Vagina (tissue), 2 donors: ENCODE measurements at regions not wholly inside any gene's neighbourhood (a gene's known extent, or its start where the extent isn't known, plus 50 kb on each side); places are given as distances from the start of the nearest gene placed in this dataset.

Experiments
- DNase-seq, 2 donors: peaks; one replicate each; pipeline ENCODE4 v3.0.0-alpha.2; 2017; ENCODE audit errors: extremely low spot score in 2 of 2
- H3K27ac ChIP-seq: fragments of 200-600 bp; sonication (generic); one replicate; pipeline ENCODE4 v1.5.1; 2019
- H3K27me3 ChIP-seq: fragments of 200-600 bp; sonication (generic); one replicate; pipeline ENCODE4 v1.5.1; 2019
- H3K36me3 ChIP-seq, 2 donors: fragments of 200-600 bp; sonication (generic); one replicate each; pipeline ENCODE4 v1.5.1; 2017 to 2019
- H3K4me1 ChIP-seq: fragments of 200-600 bp; sonication (generic); one replicate; pipeline ENCODE4 v1.5.1; 2019
- H3K4me3 ChIP-seq, 2 donors: fragments of 200-600 bp; sonication (generic); 1 replicate in 1 of 2; 2 replicates in 1 of 2; pipeline ENCODE4 v1.5.1; 2016 to 2019
- H3K9me3 ChIP-seq: fragments of 200-600 bp; sonication (generic); one replicate; pipeline ENCODE4 v1.5.1; 2019
- POLR2A ChIP-seq, 2 donors: fragments of 450-650 bp; IDR thresholded peaks; one replicate each; pipeline ENCODE4 v1.6.1; 2017; ENCODE audit warnings: antibody characterized with exemption in 2 of 2, mild to moderate bottlenecking in 2 of 2, moderate library complexity in 2 of 2
- POLR2AphosphoS5 ChIP-seq, 2 donors: sonication (generic); formaldehyde crosslinking; IDR thresholded peaks; one replicate each; pipeline ENCODE4 v1.9.0; 2017; ENCODE audit warnings: antibody characterized with exemption in 2 of 2, mild to moderate bottlenecking in 2 of 2, low read depth in 1 of 2; ENCODE audit not compliant: insufficient read depth in 1 of 2
- intact Hi-C: fragments of 100-400 bp; cut with DNase I; formaldehyde crosslinking; loops from one replicate; pipeline ENCODE4 v1.15.1; 2023
- TF ChIP-seq, protein P1 (sequence below), 3 experiments: fragments of 450-650 bp in 2 of 3; fragments of 200-600 bp in 1 of 3; sonication (generic) in 1 of 3; IDR thresholded peaks; one replicate each; pipeline ENCODE4 v1.5.1; 2017 to 2019; ENCODE audit warnings: antibody characterized with exemption in 3 of 3, mild to moderate bottlenecking in 2 of 3, moderate library complexity in 2 of 3

DNA sequence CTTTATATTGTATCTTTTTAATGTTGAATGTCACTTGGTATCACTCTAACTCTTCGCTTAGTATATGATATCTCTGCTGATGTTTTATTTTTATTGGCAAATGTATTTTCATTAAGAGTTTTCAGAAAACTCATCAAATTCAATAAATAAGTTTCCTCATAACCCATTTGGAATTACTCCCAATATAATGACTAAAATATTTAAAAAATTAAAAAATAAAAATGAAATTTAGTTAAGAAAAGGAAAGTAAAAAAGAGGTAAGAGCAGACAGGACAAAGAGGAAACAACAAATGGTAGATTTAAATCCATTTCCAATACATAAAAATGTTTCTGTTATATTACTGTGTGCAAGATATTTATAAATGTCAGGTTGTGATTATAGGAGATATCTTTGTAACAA, 548.9 kb upstream of the SPRY2 start:
- Histone ChIP-seq H3K4me1 (no peaks in the 10 kb centered on the region), H3K9me3 (no peaks in the 10 kb centered on the region), H3K4me3 (no peak overlapping the region), H3K27me3 (no peaks in the 10 kb centered on the region), H3K36me3 (no peaks in the 10 kb centered on the region), H3K27ac (no peak overlapping the region)
- DNase-seq, result no peak
- intact Hi-C loops, result no loop called here
- TF ChIP-seq POLR2AphosphoS5 (IDR thresholded peaks at IDR 0.05; ENCODE audit: insufficient read depth in 1 of 2, low read depth in 1 of 2), result no peak
- TF ChIP-seq, protein P1, sequence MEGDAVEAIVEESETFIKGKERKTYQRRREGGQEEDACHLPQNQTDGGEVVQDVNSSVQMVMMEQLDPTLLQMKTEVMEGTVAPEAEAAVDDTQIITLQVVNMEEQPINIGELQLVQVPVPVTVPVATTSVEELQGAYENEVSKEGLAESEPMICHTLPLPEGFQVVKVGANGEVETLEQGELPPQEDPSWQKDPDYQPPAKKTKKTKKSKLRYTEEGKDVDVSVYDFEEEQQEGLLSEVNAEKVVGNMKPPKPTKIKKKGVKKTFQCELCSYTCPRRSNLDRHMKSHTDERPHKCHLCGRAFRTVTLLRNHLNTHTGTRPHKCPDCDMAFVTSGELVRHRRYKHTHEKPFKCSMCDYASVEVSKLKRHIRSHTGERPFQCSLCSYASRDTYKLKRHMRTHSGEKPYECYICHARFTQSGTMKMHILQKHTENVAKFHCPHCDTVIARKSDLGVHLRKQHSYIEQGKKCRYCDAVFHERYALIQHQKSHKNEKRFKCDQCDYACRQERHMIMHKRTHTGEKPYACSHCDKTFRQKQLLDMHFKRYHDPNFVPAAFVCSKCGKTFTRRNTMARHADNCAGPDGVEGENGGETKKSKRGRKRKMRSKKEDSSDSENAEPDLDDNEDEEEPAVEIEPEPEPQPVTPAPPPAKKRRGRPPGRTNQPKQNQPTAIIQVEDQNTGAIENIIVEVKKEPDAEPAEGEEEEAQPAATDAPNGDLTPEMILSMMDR (IDR thresholded peaks at IDR 0.05), result no peak
- TF ChIP-seq POLR2A (IDR thresholded peaks at IDR 0.05), result no peak

DNA sequence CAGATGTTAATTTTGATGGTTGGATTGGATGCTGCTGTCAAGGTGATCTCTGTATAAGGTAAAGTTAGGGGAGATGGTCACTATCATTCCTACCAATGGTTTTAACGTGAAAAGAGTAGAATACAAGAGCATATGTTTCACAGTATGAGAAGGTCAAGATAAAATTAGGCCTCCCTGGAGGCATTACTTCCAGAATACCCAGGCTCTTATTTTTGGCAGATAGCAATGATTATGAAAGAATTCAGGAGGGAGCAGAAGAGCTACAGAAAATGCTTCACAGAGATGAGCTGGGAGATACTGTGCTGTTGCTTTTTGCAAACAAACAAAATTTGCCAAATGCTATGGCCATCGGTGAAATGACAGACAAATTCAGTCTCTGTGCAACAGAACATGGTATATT, 547.5 kb upstream of the SPRY2 start:
- TF ChIP-seq POLR2AphosphoS5 (IDR thresholded peaks at IDR 0.05; ENCODE audit: insufficient read depth in 1 of 2, low read depth in 1 of 2), result no peak
- no peak for TF ChIP-seq POLR2A (IDR thresholded peaks at IDR 0.05)
- TF ChIP-seq, protein P1 (IDR thresholded peaks at IDR 0.05), result no peak
- no peak overlapping the region for H3K4me3 ChIP-seq
- H3K27ac ChIP-seq, result no peak overlapping the region
- no peaks in the 10 kb centered on the region for H3K9me3 ChIP-seq
- intact Hi-C loops, result no loop called here
- no peaks in the 10 kb centered on the region for H3K27me3 ChIP-seq
- DNase-seq, result no peak
- H3K4me1 ChIP-seq, result no peaks in the 10 kb centered on the region
- H3K36me3 ChIP-seq, result no peaks in the 10 kb centered on the region

DNA sequence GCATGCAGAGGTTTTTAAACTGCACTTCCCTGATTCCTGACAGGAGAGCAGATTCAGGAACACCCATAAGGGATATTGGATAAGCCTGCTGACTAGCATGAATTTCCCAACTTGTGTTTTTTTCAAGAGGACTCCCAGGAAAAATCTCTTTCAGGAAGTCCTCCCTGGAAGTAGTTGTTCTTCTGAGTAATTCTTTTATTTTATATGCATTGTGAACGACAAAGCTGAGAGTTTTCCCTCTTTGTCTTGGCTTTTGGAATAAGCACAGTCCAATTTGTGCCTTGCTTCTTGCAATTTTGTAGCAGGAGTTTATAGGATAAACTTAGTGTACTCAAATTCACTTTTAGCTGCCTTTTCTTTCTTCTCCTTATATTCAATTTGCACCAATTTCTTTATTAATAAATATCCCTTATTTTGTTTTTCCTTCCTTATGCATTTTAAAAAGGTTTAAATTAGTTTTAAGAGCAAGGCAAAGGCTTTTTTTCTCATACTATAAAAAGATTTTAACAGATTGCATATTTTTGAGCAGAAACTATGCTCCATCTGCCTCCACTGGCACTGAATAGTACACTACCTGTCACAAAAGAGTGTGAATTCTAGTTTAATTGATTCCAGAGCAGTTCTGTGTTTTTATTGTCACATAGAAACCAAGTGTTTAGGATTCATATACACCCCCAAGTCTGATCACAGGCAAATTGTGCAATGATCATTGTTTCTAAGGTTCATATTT, 543.3 kb upstream of the SPRY2 start:
- Histone ChIP-seq H3K4me3 (no peak overlapping the region), H3K4me1 (no peaks in the 10 kb centered on the region), H3K27ac (no peak overlapping the region), H3K9me3 (no peaks in the 10 kb centered on the region), H3K36me3 (no peaks in the 10 kb centered on the region), H3K27me3 (no peaks in the 10 kb centered on the region)
- DNase-seq, result no peak
- TF ChIP-seq POLR2A (IDR thresholded peaks at IDR 0.05), result no peak
- no peak for TF ChIP-seq POLR2AphosphoS5 (IDR thresholded peaks at IDR 0.05; ENCODE audit: insufficient read depth in 1 of 2, low read depth in 1 of 2)
- TF ChIP-seq, protein P1 (IDR thresholded peaks at IDR 0.05), result no peak
- intact Hi-C loops, result no loop called here

DNA sequence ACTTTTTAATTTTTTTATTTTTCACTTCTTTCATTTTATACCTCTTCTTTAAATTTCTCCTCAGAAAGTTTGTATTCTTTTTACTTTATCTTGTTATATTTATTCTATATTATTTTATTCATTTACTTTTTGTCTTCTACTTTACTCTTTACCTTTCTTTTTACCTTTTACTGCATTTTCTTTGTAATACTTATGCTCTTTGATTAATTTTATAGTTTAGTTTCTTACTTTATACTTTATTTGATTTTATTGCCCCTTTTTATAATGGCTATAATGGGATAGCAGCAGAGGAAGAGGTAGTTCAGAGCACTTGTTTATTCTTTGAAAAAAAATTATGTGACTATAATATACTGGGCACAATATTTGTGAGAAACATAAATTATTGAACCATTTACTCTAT, 542.6 kb upstream of the SPRY2 start:
- DNase-seq, result no peak
- Histone ChIP-seq H3K4me3 (no peak overlapping the region), H3K27ac (no peak overlapping the region), H3K27me3 (no peaks in the 10 kb centered on the region), H3K36me3 (no peaks in the 10 kb centered on the region), H3K9me3 (no peaks in the 10 kb centered on the region), H3K4me1 (no peaks in the 10 kb centered on the region)
- no peak for TF ChIP-seq POLR2A (IDR thresholded peaks at IDR 0.05)
- intact Hi-C loops, result no loop called here

DNA sequence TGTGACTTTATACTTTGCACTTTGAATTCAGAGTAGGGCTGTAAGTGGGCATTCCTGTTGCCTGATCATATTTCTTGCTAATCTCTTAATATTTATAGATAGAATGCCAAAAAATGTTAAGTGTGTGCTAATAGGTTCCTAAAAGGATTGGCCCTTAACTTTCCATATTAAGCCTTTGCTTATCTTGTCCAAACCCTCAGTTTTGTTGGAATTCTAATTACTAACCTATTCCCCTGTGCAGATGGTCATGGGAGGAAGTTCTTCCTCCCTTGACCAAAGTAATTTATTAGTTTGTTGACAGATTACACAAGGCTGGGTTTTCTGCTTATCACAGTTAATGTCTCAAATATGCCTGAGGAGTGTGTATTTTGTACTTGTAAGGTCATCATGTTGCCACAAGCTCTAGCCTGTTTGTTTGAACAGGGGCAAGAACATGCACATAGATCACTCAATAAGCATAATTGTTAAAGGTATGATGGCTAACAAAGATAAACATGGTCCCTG, 541.1 kb upstream of the SPRY2 start:
- Histone ChIP-seq H3K27me3 (no peaks in the 10 kb centered on the region), H3K4me3 (no peak overlapping the region), H3K36me3 (no peaks in the 10 kb centered on the region), H3K9me3 (no peaks in the 10 kb centered on the region), H3K4me1 (peaks cover 4% of the 10 kb centered on the region), H3K27ac (no peak overlapping the region)
- intact Hi-C loops, result no loop called here
- no peak for DNase-seq
- TF ChIP-seq, protein P1 (IDR thresholded peaks at IDR 0.05), result no peak
- TF ChIP-seq POLR2A (IDR thresholded peaks at IDR 0.05) (no peak), POLR2AphosphoS5 (IDR thresholded peaks at IDR 0.05; ENCODE audit: insufficient read depth in 1 of 2, low read depth in 1 of 2) (no peak)
